ENCODE measurements at regions not wholly inside any gene's neighbourhood (a gene's known extent, or its start where the extent isn't known, plus 50 kb on each side); places are given as distances from the start of the nearest gene placed in this dataset.

- no peaks in the 10 kb centered on the region for H3K79me1 ChIP-seq (ENCODE audit: low read depth in 1 of 2, low read length in 2 of 2)
- H3K14ac ChIP-seq (replicated peaks; ENCODE audit: low read depth, low read length), result no peak overlapping the region
- no peak overlapping the region for H2AFZ ChIP-seq (replicated peaks; ENCODE audit: low read length, poor library complexity)
- H3K9ac ChIP-seq (ENCODE audit: low read depth, low read length), result no peak overlapping the region
- no peak overlapping the region for H2BK15ac ChIP-seq (ENCODE audit: low read depth, low read length)
- no peak overlapping the region for H2BK5ac ChIP-seq (ENCODE audit: low read depth, low read length, poor library complexity, severe bottlenecking)
- H3K4me3 ChIP-seq (ENCODE audit: insufficient read depth, low read depth, low read length), result no peak overlapping the region
- WGBS, 2 experiments (ENCODE audit: extremely low coverage in 2 of 2, insufficient read length in 1 of 2), result no CpG with 5 or more reads among the region's 2 CpGs
- H3K36me3 ChIP-seq (ENCODE audit: control insufficient read depth, insufficient read depth, low read length), result no peaks in the 10 kb centered on the region
- intact Hi-C loops (cut with micrococcal nuclease) (no loop called here), in situ Hi-C loops (cut with MboI; ENCODE audit: low sequenced_read_pairs) (no loop called here), dilution Hi-C loops (cut with HindIII; ENCODE audit: low sequenced_read_pairs, unreplicated experiment) (no loop called here)
- no peak overlapping the region for H2AK5ac ChIP-seq (ENCODE audit: low read depth, low read length)
- no peaks in the 10 kb centered on the region for H3K4me1 ChIP-seq (ENCODE audit: control insufficient read depth, insufficient read depth, low read length)
- no peak overlapping the region for H3K27ac ChIP-seq (ENCODE audit: insufficient read depth, low read length)
- no peak for ATAC-seq (ENCODE audit: low read depth)
- TF ChIP-seq USF2 (IDR thresholded peaks at IDR 0.05; ENCODE audit: low read depth, low read length), result no peak
- no peak for TF ChIP-seq NFE2L2 (IDR thresholded peaks at IDR 0.05; ENCODE audit: low read depth, low read length)
- TF ChIP-seq CEBPB (IDR thresholded peaks at IDR 0.05; ENCODE audit: low read depth, low read length), result no peak
- no peak for TF ChIP-seq POLR2A (IDR thresholded peaks at IDR 0.05; ENCODE audit: low read depth, low read length)
- TF ChIP-seq RAD21 (IDR thresholded peaks at IDR 0.05; ENCODE audit: low read length), result no peak
- TF ChIP-seq BHLHE40 (IDR thresholded peaks at IDR 0.05; ENCODE audit: low read depth, low read length), result no peak
- TF ChIP-seq ELK1 (IDR thresholded peaks at IDR 0.05; ENCODE audit: borderline replicate concordance, low read depth, low read length), result no peak
- no peak for TF ChIP-seq MAFK (IDR thresholded peaks at IDR 0.05; ENCODE audit: low read depth, low read length)
- TF ChIP-seq RFX5 (IDR thresholded peaks at IDR 0.05; ENCODE audit: low read depth, low read length), result no peak
- TF ChIP-seq CTCF (conservative IDR thresholded peaks at IDR 0.05; ENCODE audit: low read depth, low read length), result no peak
- H3K27me3 ChIP-seq (ENCODE audit: control insufficient read depth, insufficient read depth, low read length), result no peaks in the 10 kb centered on the region
- no peak overlapping the region for H2BK20ac ChIP-seq (ENCODE audit: low read depth, low read length)
- no peak for DNase-seq
- H4K8ac ChIP-seq (ENCODE audit: low read depth in 2 of 2, low read length in 2 of 2), result no peak overlapping the region
- H3K56ac ChIP-seq (ENCODE audit: extremely low read depth, insufficient read depth, low read length), result no peak overlapping the region
- H2BK120ac ChIP-seq (ENCODE audit: low read depth, low read length), result no peak overlapping the region
- POLR2A ChIA-PET (ENCODE audit: unreplicated experiment), result no interaction called here
- no TSS peak for BruUV-seq (replicated peaks)
- H2AK9ac ChIP-seq (replicated peaks; ENCODE audit: low read depth, low read length, poor library complexity), result no peak overlapping the region
- no peaks in the 10 kb centered on the region for H3K9me3 ChIP-seq (ENCODE audit: control insufficient read depth, insufficient read depth, low read length)
- no peak overlapping the region for H3K23ac ChIP-seq (ENCODE audit: low read depth, low read length)
- H4K20me1 ChIP-seq (ENCODE audit: insufficient read depth, low read length), result no peaks in the 10 kb centered on the region
- H3K4ac ChIP-seq (ENCODE audit: low read depth, low read length), result no peak overlapping the region
- H3K4me2 ChIP-seq (ENCODE audit: low read depth, low read length), result no peak overlapping the region
- CTCF ChIA-PET, result no interaction called here
- H3K9me1 ChIP-seq (ENCODE audit: insufficient read depth, low read length), result no peaks in the 10 kb centered on the region
- no peak overlapping the region for H4K5ac ChIP-seq (ENCODE audit: low read depth, low read length)
- H4K91ac ChIP-seq (ENCODE audit: insufficient read depth, low read depth, low read length), result no peak overlapping the region
- H3K18ac ChIP-seq (ENCODE audit: low read depth, low read length), result no peak overlapping the region
Observed at GRCh38 chr2:215216806-215217205, 78.4 kb upstream of the ABCA12 start.
